H1 (cell line): ENCODE measurements at regions not wholly inside any gene's neighbourhood (a gene's known extent, or its start where the extent isn't known, plus 50 kb on each side); places are given as distances from the start of the nearest gene placed in this dataset.

Source experiments
- SAP30 ChIP-seq: fragments of 300-600 bp; sonication (generic); IDR thresholded peaks from 2 replicates; pipeline ENCODE4 v1.7.1; 2012; ENCODE audit warnings: low read length, moderate library complexity, mild to moderate bottlenecking, inconsistent platforms; ENCODE audit not compliant: insufficient read depth, insufficient replicate concordance
- TF ChIP-seq, protein P1 (sequence below): IDR thresholded peaks from 2 replicates; pipeline ENCODE4 v1.6.1; 2012; ENCODE audit warnings: low read length, inconsistent platforms

- TF ChIP-seq SAP30, result no peak
- TF ChIP-seq, protein P1, sequence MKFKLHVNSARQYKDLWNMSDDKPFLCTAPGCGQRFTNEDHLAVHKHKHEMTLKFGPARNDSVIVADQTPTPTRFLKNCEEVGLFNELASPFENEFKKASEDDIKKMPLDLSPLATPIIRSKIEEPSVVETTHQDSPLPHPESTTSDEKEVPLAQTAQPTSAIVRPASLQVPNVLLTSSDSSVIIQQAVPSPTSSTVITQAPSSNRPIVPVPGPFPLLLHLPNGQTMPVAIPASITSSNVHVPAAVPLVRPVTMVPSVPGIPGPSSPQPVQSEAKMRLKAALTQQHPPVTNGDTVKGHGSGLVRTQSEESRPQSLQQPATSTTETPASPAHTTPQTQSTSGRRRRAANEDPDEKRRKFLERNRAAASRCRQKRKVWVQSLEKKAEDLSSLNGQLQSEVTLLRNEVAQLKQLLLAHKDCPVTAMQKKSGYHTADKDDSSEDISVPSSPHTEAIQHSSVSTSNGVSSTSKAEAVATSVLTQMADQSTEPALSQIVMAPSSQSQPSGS, result no peak
These were observed 271.8 kb downstream of the PRL start (continued) for GRCh38 chr6:22024973-22025467.
